HCT116 (cell line): ENCODE measurements at regions not wholly inside any gene's neighbourhood (a gene's known extent, or its start where the extent isn't known, plus 50 kb on each side); places are given as distances from the start of the nearest gene placed in this dataset.

Experiments
- ATAC-seq: fragments of 200-7000 bp; cut with Tn5 transposase; 2 replicates; pipeline ENCODE4 v1.9.1; 2020; ENCODE audit warnings: mild to moderate bottlenecking, moderate library complexity
- BruUV-seq: library from RNA; stranded (reverse); fragments of 400-500 nt; replicated peaks from 2 replicates; lab custom pipeline; 2021; lab: Mats Ljungman, UMichigan
- CTCF ChIA-PET: fragments of 300-600 bp; sonication (Branson Sonifier 250); formaldehyde crosslinking; loops from one replicate; lab custom pipeline; 2021; ENCODE audit warnings: antibody characterized with exemption; lab: Charles Lee
- POLR2A ChIA-PET: fragments of 300-600, 350-600 bp; sonication (Branson Sonifier 250); formaldehyde crosslinking; loops from one replicate; lab custom pipeline; 2021; ENCODE audit warnings: antibody characterized with exemption; lab: Charles Lee
- RAD21 ChIA-PET, 2 experiments: fragments of 300-600 bp; sonication (Branson Sonifier 250); formaldehyde crosslinking; loops; one replicate each; lab custom pipeline; 2023; ENCODE audit warnings: low total read pairs in 2 of 2; ENCODE audit not compliant: uncharacterized antibody in 2 of 2, unreplicated experiment in 2 of 2, low non-redundant PET in 1 of 2; lab: Charles Lee
- DNase-seq: peaks from one replicate; pipeline ENCODE4 v3.0.0-alpha.2; 2010; ENCODE audit warnings: low read depth, low spot score
- H2AFZ ChIP-seq: fragments of 200-600 bp; shearing (Covaris generic), sonication (generic); 2 replicates; pipeline ENCODE4 v1.6.1; 2017; ENCODE audit warnings: low read depth, mixed run types, mixed read lengths, antibody characterized with exemption, low read length; ENCODE audit not compliant: poor library complexity, severe bottlenecking
- H3K27ac ChIP-seq: 2 replicates; pipeline ENCODE4 v1.5.1; 2012; ENCODE audit warnings: low read depth, low read length
- H3K27me3 ChIP-seq: fragments of 200-600 bp; sonication (generic); 2 replicates; pipeline ENCODE4 v1.6.1; 2016; ENCODE audit warnings: mixed run types, low read length, mixed read lengths; ENCODE audit not compliant: insufficient read depth
- H3K36me3 ChIP-seq, 2 experiments: fragments of 200-500 bp in 1 of 2; fragments of 200-600 bp in 1 of 2; sonication (Bioruptor generic) in 1 of 2; sonication (generic) in 1 of 2; 2 replicates each; pipeline versions ENCODE4 v1.5.1 to v1.6.1; 2014 to 2016; ENCODE audit warnings: low read length in 2 of 2, inconsistent platforms in 1 of 2, mixed read lengths in 1 of 2, mixed run types in 1 of 2; ENCODE audit not compliant: insufficient read depth in 2 of 2, control insufficient read depth in 1 of 2
- H3K4me1 ChIP-seq, 2 experiments: fragments of 200-600 bp in 1 of 2; sonication (generic) in 1 of 2; 2 replicates each; pipeline versions ENCODE4 v1.5.1 to v1.6.1; 2012 to 2017; ENCODE audit warnings: low read length in 2 of 2, inconsistent platforms in 1 of 2, mild to moderate bottlenecking in 1 of 2, mixed read lengths in 1 of 2, mixed run types in 1 of 2, moderate library complexity in 1 of 2; ENCODE audit not compliant: insufficient read depth in 2 of 2, control insufficient read depth in 1 of 2
- H3K4me2 ChIP-seq: fragments of 200-600 bp; sonication (generic); 2 replicates; pipeline ENCODE4 v1.6.1; 2017; ENCODE audit warnings: mixed run types, low read length, mixed read lengths
- H3K4me3 ChIP-seq, 2 experiments: fragments of 200-600 bp in 1 of 2; sonication (generic) in 1 of 2; replicated peaks in 1 of 2; 2 replicates each; pipeline ENCODE4 v1.5.1; 2011 to 2016; ENCODE audit warnings: low read length in 2 of 2, control low read depth in 1 of 2, low read depth in 1 of 2, mild to moderate bottlenecking in 1 of 2, mixed read lengths in 1 of 2, mixed run types in 1 of 2
- H3K79me2 ChIP-seq: fragments of 200-600 bp; sonication (generic); 2 replicates; pipeline ENCODE4 v1.6.1; 2017; ENCODE audit warnings: mild to moderate bottlenecking, mixed run types, low read length, moderate library complexity, mixed read lengths; ENCODE audit not compliant: insufficient read depth
- H3K9ac ChIP-seq: fragments of 200-600 bp; sonication (generic); 2 replicates; pipeline ENCODE4 v1.6.1; 2016; ENCODE audit warnings: low read length, mixed read lengths
- H3K9me2 ChIP-seq: fragments of 200-600 bp; sonication (generic), shearing (Covaris generic); 2 replicates; pipeline ENCODE4 v1.6.1; 2017; ENCODE audit warnings: mixed run types, mild to moderate bottlenecking, moderate library complexity; ENCODE audit not compliant: insufficient read depth
- H3K9me3 ChIP-seq, 2 experiments: fragments of 200-500 bp in 1 of 2; fragments of 200-600 bp in 1 of 2; sonication (Bioruptor generic) in 1 of 2; sonication (generic) in 1 of 2; 2 replicates each; pipeline ENCODE4 v1.6.1; 2014 to 2017; ENCODE audit warnings: low read length in 2 of 2, mixed read lengths in 2 of 2, inconsistent platforms in 1 of 2, low read depth in 1 of 2, mild to moderate bottlenecking in 1 of 2, mixed run types in 1 of 2, moderate library complexity in 1 of 2; ENCODE audit not compliant: control insufficient read depth in 1 of 2, insufficient read depth in 1 of 2
- H4K20me1 ChIP-seq: fragments of 200-600 bp; sonication (generic), shearing (Covaris generic); 2 replicates; pipeline ENCODE4 v1.6.1; 2017; ENCODE audit warnings: mixed run types, mild to moderate bottlenecking, moderate library complexity; ENCODE audit not compliant: insufficient read depth
- EZH2 ChIP-seq: fragments of 200-600 bp; sonication (generic); IDR thresholded peaks from 2 replicates; pipeline ENCODE4 v1.6.1; 2017; ENCODE audit warnings: antibody characterized with exemption, mixed run types
- FOSL1 ChIP-seq: IDR thresholded peaks from 2 replicates; pipeline ENCODE4 v1.6.1; 2012; ENCODE audit warnings: low read depth
- RAD21 ChIP-seq: IDR thresholded peaks from 2 replicates; pipeline ENCODE4 v1.6.1; 2012; ENCODE audit warnings: low read depth, mild to moderate bottlenecking
- SIN3A ChIP-seq: IDR thresholded peaks from 2 replicates; pipeline ENCODE4 v1.6.1; 2012; ENCODE audit warnings: low read depth
- TCF7L2 ChIP-seq: IDR thresholded peaks from 2 replicates; pipeline ENCODE4 v1.7.0; 2011; ENCODE audit warnings: borderline replicate concordance, inconsistent platforms; ENCODE audit not compliant: insufficient read depth, insufficient read length; ENCODE audit errors: extremely low read depth
- YY1 ChIP-seq: IDR thresholded peaks from 2 replicates; pipeline ENCODE4 v1.6.1; 2011; ENCODE audit warnings: low read length, low read depth, moderate library complexity, mild to moderate bottlenecking; ENCODE audit not compliant: insufficient replicate concordance; ENCODE audit errors: extremely low read depth
- ZFX ChIP-seq: fragments of 450-650 bp; IDR thresholded peaks from 2 replicates; pipeline ENCODE4 v1.6.1; 2017
- ZNF274 ChIP-seq: fragments of 200-500 bp; sonication (Bioruptor generic); IDR thresholded peaks from 2 replicates; pipeline ENCODE4 v1.6.1; 2014; ENCODE audit warnings: mild to moderate bottlenecking, low read depth, low read length, inconsistent platforms
- intact Hi-C: fragments of 100-400 bp; cut with micrococcal nuclease; formaldehyde crosslinking; loops from 2 replicates; pipeline ENCODE4 v1.10.0; 2022
- TF ChIP-seq, protein P1 (sequence below): IDR thresholded peaks from 2 replicates; pipeline ENCODE4 v1.6.1; 2012; ENCODE audit warnings: low read depth
- TF ChIP-seq, protein P2 (sequence below): IDR thresholded peaks from 2 replicates; pipeline ENCODE4 v1.6.1; 2012

DNA sequence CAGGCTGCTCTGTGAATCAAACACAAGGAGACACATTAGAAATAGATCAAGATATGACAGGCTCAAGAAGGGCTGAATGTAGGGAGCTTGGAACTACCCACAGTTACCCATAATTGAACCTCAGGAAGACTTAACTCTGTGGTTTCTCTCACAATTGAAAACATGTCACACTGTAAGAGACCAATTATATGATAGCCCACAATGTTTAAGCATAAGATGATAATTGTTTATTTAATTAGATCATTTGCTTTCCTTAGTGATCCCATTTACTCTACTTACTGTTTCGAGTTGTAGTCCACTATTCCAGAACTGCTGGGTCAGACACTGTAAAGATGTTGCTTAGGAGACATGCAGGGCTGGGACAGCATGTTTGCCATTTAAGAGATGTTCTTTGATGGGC lies 201.3 kb upstream of the RARB start:
- POLR2A ChIA-PET, result no interaction called here
- intact Hi-C loops, result no loop called here
- no peaks in the 10 kb centered on the region for H3K36me3 ChIP-seq
- H3K4me3 ChIP-seq, result no peak overlapping the region
- H3K27ac ChIP-seq, result no peak overlapping the region
- H3K9ac ChIP-seq, result no peak overlapping the region
- H3K9me2 ChIP-seq, result no peaks in the 10 kb centered on the region
- BruUV-seq, result no TSS peak
- no peak overlapping the region for H2AFZ ChIP-seq
- no peak for DNase-seq
- H3K4me1 ChIP-seq, result no peaks in the 10 kb centered on the region
- no peaks in the 10 kb centered on the region for H3K79me2 ChIP-seq
- RAD21 ChIA-PET, result no interaction called here
- ATAC-seq, result no peak
- H3K27me3 ChIP-seq, result no peaks in the 10 kb centered on the region
- H3K9me3 ChIP-seq, result no peaks in the 10 kb centered on the region
- no peak overlapping the region for H3K4me2 ChIP-seq
- CTCF ChIA-PET, result no interaction called here
- TF ChIP-seq ZNF274 (no peak), RAD21 (no peak), FOSL1 (no peak), EZH2 (no peak), ZFX (no peak), YY1 (no peak), TCF7L2 (no peak), SIN3A (no peak)
- TF ChIP-seq, protein P1, sequence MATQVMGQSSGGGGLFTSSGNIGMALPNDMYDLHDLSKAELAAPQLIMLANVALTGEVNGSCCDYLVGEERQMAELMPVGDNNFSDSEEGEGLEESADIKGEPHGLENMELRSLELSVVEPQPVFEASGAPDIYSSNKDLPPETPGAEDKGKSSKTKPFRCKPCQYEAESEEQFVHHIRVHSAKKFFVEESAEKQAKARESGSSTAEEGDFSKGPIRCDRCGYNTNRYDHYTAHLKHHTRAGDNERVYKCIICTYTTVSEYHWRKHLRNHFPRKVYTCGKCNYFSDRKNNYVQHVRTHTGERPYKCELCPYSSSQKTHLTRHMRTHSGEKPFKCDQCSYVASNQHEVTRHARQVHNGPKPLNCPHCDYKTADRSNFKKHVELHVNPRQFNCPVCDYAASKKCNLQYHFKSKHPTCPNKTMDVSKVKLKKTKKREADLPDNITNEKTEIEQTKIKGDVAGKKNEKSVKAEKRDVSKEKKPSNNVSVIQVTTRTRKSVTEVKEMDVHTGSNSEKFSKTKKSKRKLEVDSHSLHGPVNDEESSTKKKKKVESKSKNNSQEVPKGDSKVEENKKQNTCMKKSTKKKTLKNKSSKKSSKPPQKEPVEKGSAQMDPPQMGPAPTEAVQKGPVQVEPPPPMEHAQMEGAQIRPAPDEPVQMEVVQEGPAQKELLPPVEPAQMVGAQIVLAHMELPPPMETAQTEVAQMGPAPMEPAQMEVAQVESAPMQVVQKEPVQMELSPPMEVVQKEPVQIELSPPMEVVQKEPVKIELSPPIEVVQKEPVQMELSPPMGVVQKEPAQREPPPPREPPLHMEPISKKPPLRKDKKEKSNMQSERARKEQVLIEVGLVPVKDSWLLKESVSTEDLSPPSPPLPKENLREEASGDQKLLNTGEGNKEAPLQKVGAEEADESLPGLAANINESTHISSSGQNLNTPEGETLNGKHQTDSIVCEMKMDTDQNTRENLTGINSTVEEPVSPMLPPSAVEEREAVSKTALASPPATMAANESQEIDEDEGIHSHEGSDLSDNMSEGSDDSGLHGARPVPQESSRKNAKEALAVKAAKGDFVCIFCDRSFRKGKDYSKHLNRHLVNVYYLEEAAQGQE, result no peak
- TF ChIP-seq, protein P2, sequence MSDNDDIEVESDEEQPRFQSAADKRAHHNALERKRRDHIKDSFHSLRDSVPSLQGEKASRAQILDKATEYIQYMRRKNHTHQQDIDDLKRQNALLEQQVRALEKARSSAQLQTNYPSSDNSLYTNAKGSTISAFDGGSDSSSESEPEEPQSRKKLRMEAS, result no peak
- no peaks in the 10 kb centered on the region for H4K20me1 ChIP-seq
